HG03442 (cell line): ENCODE measurements at regions not wholly inside any gene's neighbourhood (a gene's known extent, or its start where the extent isn't known, plus 50 kb on each side); places are given as distances from the start of the nearest gene placed in this dataset.
"Not testable (repeated sequence)": the region's sequence is repeated elsewhere in the genome, so short reads cannot be mapped to it uniquely, and the experiment has no call there.

Source experiments
- ATAC-seq: cut with Tn5 transposase; IDR thresholded peaks from one replicate; pipeline ENCODE4 v1.9.1; 2021; ENCODE audit warnings: mild to moderate bottlenecking, moderate library complexity; ENCODE audit not compliant: unreplicated experiment

DNA sequence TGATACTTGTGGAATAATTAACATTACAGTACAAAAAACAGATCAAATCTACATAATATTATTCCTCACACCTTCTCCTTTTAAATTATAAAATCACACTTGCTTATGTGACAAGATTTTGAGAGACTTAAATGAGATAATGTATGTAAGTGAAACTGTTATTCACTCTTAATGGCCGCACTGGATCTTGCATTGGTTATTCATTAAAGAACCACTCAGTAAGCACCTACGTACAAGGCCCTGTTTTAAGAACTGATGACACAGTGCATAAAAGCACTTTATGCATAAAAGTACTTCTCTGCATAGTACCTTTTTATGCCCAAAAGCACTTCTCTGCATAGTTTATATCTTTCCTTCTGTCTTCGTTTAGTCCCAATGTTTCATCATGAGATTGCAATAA is 172.1 kb downstream of the GOLGA6L6 start:
- no peak for ATAC-seq

DNA sequence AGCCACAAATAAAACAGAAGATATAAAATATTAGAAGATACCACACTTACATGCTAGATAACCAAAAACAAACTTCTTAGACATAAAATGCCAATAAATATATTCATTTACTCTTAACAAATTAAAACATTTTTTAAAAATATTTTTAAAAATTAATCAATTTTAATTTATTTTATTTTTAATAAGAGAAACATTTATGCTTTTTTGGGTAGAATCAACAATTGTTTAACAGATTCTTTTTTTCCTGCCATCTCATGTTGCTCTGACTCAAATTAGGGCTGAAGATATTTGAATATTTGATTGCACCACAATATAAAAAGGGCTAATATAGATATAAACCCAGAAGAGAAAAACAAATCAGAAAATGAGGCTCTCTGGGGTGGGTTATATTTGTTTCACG is 172.6 kb downstream of the GOLGA6L6 start:
- no peak for ATAC-seq

DNA sequence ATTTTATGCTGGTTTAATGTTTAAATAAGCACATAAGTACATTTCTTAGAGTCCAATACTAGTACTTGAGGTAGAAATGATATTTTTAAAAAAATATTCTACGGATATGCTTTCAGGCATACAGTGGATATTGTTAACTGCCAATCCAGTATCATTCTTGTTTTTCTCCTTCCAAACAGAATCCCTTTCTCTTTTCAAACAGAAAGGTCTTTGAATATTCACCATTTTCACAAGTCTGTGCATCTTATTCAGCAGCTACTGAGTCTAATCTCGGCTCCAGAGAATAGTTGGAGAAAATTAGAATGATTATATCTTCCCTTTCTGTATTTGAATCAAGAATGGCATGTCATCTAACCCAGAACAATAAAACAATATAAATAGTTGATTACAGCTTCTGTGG is 174.5 kb downstream of the GOLGA6L6 start:
- ATAC-seq, result no peak

DNA sequence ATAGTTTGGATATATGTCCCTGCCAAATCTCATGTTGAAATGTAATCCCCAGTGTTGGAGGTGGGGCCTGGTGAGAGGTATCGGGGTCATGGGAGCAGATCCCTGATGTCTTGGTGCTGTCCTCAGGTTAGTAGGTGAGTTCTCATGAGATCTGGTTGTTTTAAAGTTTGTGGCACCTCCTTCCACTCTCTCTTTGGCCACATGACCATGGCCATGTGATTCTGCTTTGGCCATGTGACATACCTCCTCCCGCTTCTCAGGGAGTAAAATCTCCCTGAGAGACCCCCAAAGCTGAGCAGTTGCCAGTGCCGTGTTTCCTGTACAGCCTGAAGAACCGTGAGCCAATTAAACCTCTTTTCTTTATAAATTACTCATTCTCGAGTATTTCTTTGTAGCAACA is 178.0 kb downstream of the GOLGA6L6 start:
- ATAC-seq, result not testable (repeated sequence)

GRCh38 chr15:20361091-20361490 is 180.5 kb downstream of the GOLGA6L6 start:
- ATAC-seq, result no peak

GRCh38 chr15:20358779-20359414 is 182.7 kb downstream of the GOLGA6L6 start:
- ATAC-seq, result no peak

- no peak for ATAC-seq
Measured at GRCh38 chr15:20358066-20358778, 183.4 kb downstream of the GOLGA6L6 start.

DNA sequence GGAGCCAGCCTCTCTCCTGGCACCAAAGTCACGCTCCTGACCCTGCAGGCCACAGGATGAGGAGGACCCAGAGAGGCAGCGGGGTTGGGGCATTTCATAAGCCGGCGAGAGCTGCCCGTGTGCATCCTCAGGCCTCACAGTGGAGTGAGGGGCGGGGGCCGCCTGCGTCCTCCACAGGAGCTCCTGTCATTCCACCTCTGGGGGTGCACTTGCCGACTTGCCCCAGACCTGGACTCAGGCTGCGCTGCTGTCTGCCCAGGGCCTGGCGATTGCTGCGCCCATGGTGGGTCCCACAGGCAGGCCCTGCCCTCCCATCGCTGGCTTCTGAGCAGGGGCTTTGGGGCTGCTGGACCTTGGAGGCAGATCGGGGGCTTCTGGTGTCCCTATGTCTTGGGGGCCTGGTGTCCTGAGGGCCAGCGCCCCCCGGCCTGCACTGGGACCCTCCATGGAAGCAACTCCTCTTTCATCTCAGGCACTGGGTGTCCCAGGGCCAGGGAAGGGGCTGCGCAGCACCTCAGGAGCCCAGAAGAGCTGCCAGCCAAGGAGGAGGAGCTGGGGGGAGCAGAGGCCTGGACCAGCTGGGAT is 184.0 kb downstream of the GOLGA6L6 start:
- ATAC-seq, result no peak

GRCh38 chr15:20356911-20357480 is 184.6 kb downstream of the GOLGA6L6 start:
- no peak for ATAC-seq

GRCh38 chr15:20356444-20356910 is 185.1 kb downstream of the GOLGA6L6 start:
- peak; percentile 50 for ATAC-seq

- no peak for ATAC-seq
Measured at GRCh38 chr15:20355256-20355868, 186.2 kb downstream of the GOLGA6L6 start.

DNA sequence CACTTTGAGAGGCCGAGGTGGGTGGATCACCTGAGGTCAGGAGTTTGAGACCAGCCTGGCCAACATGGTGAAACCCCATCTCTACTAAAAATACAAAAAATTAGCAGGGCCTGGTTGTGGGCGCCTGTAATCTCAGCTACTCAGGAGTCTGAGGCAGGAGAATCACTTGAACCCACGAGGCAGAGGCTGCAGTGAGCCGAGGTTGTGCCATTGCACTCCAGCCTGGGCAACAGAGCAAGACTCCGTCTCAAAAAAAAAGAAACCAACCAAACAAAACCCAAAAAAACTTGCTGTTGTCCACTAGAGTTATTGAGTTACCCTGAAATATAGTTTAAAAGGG is 186.7 kb downstream of the GOLGA6L6 start:
- not testable (repeated sequence) for ATAC-seq

GRCh38 chr15:20353966-20354883 is 187.4 kb downstream of the GOLGA6L6 start:
- no peak for ATAC-seq

- ATAC-seq, result no peak
Measured at GRCh38 chr15:20352241-20353200, 189.1 kb downstream of the GOLGA6L6 start.

DNA sequence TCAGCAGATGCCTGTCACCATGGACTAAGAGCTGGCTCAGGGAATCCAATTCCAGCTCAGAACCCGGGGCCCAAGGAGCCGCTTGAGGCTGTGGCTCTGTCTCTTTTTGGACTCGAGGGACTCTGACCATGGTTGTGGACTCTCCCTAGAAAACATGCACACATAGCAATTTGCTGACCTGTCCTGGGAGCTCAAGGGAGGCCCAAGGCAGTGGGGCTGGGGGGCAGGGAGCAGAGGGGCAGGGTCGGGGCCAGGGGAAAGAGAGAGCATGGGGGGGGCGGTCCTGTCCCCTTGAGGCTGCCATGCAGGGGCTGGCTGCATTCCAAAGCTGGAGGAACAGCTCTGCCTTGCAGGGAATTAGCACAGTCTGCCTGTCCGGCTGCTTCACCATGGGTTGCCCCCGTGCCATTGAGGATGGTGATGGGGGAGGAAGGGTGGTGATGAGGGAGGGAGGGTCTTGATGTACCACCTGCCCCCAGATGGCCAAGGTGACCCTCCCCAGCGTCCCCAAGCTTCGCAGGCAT is 190.1 kb downstream of the GOLGA6L6 start:
- ATAC-seq, result no peak

DNA sequence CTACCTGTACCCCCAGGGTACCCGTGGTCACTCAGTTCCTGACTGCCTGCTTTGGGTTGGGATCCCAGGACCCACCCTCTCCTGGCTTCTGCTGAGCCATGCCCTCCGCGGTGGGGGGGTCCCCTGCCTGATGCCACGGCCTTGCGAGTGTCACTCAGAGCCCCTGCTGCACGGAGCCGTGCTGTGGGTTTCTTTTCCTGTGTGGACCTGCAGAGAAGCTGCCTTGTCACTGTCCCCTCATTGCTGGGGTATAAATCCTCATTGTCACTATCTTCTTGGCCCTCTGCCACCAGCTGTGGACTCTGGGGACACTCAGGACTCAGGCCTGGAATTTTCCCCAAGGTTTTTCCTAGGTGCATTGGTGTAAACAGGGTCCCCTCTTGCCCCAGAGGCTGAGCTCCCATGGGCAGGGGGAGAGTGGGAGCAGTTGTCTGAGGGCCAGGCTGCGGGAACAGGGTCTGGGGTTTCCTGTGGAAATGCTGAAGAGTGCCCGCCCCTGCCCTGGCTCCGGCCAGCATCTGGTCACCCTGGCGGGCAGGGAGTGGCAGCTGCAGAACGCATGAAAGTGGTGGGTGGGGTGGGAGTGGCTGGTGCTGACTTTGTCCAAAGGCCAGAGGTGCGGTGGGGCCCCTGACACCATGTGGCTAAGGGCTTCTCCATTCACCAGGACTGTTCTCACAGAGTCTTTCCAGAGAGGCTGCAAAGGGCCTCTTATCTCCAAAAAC is 191.7 kb downstream of the GOLGA6L6 start:
- no peak for ATAC-seq

GRCh38 chr15:20348900-20349773 is 192.5 kb downstream of the GOLGA6L6 start:
- no peak for ATAC-seq
